Transverse colon (tissue), 4 donors: ENCODE measurements at regions not wholly inside any gene's neighbourhood (a gene's known extent, or its start where the extent isn't known, plus 50 kb on each side); places are given as distances from the start of the nearest gene placed in this dataset.
A peak's percentile ranks its signal among the peaks of the same experiment; 100 is the strongest.

Experiments used
- DNase-seq: peaks from one replicate; pipeline ENCODE4 v3.0.0-alpha.2; 2019
- H3K27ac ChIP-seq, 4 donors: fragments of 200-600 bp; sonication (generic); 2 replicates each; pipeline ENCODE4 v1.5.1; 2016 to 2018; ENCODE audit warnings: inconsistent platforms in 4 of 4
- H3K27me3 ChIP-seq: fragments of 200-600 bp; sonication (generic); 2 replicates; pipeline ENCODE4 v1.5.1; 2017; ENCODE audit warnings: inconsistent platforms
- H3K36me3 ChIP-seq, 4 donors: fragments of 200-600 bp; sonication (generic); 2 replicates each; pipeline ENCODE4 v1.5.1; 2017 to 2019; ENCODE audit warnings: inconsistent platforms in 4 of 4
- H3K4me1 ChIP-seq, 4 donors: fragments of 200-600 bp; sonication (generic); 2 replicates each; pipeline ENCODE4 v1.5.1; 2017 to 2020; ENCODE audit warnings: inconsistent platforms in 4 of 4
- H3K4me3 ChIP-seq, 4 donors: fragments of 200-600 bp; sonication (generic); 1 replicate in 1 of 4; 2 replicates in 3 of 4; pipeline versions ENCODE4 v1.5.1 to v1.6.1; 2017 to 2019; ENCODE audit warnings: inconsistent platforms in 4 of 4
- H3K9me3 ChIP-seq, 2 donors: fragments of 200-600 bp; sonication (generic); 2 replicates each; pipeline ENCODE4 v1.5.1; 2017 to 2019; ENCODE audit warnings: inconsistent platforms in 2 of 2
- EP300 ChIP-seq: sonication (generic); formaldehyde crosslinking; IDR thresholded peaks from one replicate; pipeline ENCODE4 v1.6.1; 2017; ENCODE audit warnings: antibody characterized with exemption, low read depth
- POLR2A ChIP-seq: fragments of 450-650 bp; IDR thresholded peaks from one replicate; pipeline ENCODE4 v1.6.1; 2016; ENCODE audit warnings: antibody characterized with exemption, mild to moderate bottlenecking, moderate library complexity
- POLR2AphosphoS5 ChIP-seq, 3 donors: sonication (generic); formaldehyde crosslinking; IDR thresholded peaks; one replicate each; pipeline ENCODE4 v1.6.1; 2016; ENCODE audit warnings: antibody characterized with exemption in 3 of 3
- WGBS, 2 donors: methylation state at CpG; one replicate each; pipeline ENCODE4 v1.1.5; 2018; ENCODE audit warnings: low coverage in 1 of 2; 5-methylcytosine and 5-hydroxymethylcytosine counted together
- in situ Hi-C, 4 donors: fragments of 200-750 bp; cut with MboI; loops; one replicate each; pipeline versions ENCODE4 v1.15.0 to v1.15.1; 2017; ENCODE audit warnings: low sequenced_read_pairs in 3 of 4, low pct_ligation_motif_present in 1 of 4, low pct_unique_long_range_greater_than_20kb in 1 of 4
- intact Hi-C: fragments of 100-400 bp; cut with DNase I; formaldehyde crosslinking; loops from one replicate; pipeline ENCODE4 v1.15.1; 2023; ENCODE audit warnings: low total_unique reads
- TF ChIP-seq, protein P1 (sequence below), 5 experiments: fragments of 200-600 bp in 3 of 5; fragments of 450-650 bp in 2 of 5; sonication (generic) in 3 of 5; IDR thresholded peaks; 1 replicate in 2 of 5; 2 replicates in 3 of 5; pipeline ENCODE4 v1.5.1; 2016 to 2017; ENCODE audit warnings: antibody characterized with exemption in 5 of 5, inconsistent platforms in 3 of 5, mild to moderate bottlenecking in 2 of 5, moderate library complexity in 1 of 5

DNA sequence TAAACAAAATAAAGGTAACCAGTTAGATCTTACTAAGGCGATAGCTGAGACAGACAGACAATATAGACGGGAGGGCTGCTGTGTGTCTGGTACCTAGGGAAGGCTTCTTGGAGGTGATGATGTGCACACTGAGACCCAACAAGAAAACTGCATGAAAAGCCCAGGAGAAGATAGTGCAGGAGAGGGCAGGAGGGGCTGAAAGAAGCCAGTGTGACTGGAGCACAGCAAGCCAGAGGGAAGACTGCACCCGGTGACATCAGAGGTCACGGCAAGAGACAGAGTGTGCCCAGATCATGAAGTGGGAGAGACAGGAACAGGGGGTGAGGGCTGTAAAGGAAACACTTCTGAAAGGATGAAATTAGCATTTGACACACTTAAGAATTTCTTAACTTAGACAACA, 266.3 kb downstream of the BRD1 start:
- 73 to 76% methylated on average over 4 of the region's 4 CpGs for WGBS, 2 donors

GRCh38 chr22:49555526-49555925, 272.1 kb downstream of the BRD1 start:
- no peak overlapping the region for H3K4me3 ChIP-seq
- TF ChIP-seq POLR2AphosphoS5 (IDR thresholded peaks at IDR 0.05) = no peak
- TF ChIP-seq POLR2A = no peak
- TF ChIP-seq, protein P1, sequence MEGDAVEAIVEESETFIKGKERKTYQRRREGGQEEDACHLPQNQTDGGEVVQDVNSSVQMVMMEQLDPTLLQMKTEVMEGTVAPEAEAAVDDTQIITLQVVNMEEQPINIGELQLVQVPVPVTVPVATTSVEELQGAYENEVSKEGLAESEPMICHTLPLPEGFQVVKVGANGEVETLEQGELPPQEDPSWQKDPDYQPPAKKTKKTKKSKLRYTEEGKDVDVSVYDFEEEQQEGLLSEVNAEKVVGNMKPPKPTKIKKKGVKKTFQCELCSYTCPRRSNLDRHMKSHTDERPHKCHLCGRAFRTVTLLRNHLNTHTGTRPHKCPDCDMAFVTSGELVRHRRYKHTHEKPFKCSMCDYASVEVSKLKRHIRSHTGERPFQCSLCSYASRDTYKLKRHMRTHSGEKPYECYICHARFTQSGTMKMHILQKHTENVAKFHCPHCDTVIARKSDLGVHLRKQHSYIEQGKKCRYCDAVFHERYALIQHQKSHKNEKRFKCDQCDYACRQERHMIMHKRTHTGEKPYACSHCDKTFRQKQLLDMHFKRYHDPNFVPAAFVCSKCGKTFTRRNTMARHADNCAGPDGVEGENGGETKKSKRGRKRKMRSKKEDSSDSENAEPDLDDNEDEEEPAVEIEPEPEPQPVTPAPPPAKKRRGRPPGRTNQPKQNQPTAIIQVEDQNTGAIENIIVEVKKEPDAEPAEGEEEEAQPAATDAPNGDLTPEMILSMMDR (IDR thresholded peaks at IDR 0.05) = no peak
- no peak for TF ChIP-seq EP300
- H3K9me3 ChIP-seq = no peaks in the 10 kb centered on the region
- no peaks in the 10 kb centered on the region for H3K4me1 ChIP-seq
- intact Hi-C loops = no loop called here
- no peaks in the 10 kb centered on the region for H3K36me3 ChIP-seq
- in situ Hi-C loops = no loop called here
- no peak overlapping the region for H3K27ac ChIP-seq
- WGBS, 2 donors = 87% methylated on average over 9 of the region's 11 CpGs; no CpG with 5 or more reads in 1 of the 2 donors
- peak; percentile 3 for DNase-seq
- no peaks in the 10 kb centered on the region for H3K27me3 ChIP-seq

More for the DNA sequence above, 266.3 kb downstream of the BRD1 start:
- Histone ChIP-seq H3K4me1 (no peaks in the 10 kb centered on the region), H3K4me3 (no peak overlapping the region), H3K27ac (no peak overlapping the region), H3K27me3 (no peaks in the 10 kb centered on the region), H3K36me3 (no peaks in the 10 kb centered on the region), H3K9me3 (no peaks in the 10 kb centered on the region)
- no peak for DNase-seq
- in situ Hi-C loops (no loop called here), intact Hi-C loops (no loop called here)
- TF ChIP-seq, protein P1 (IDR thresholded peaks at IDR 0.05) = no peak
- TF ChIP-seq POLR2A (no peak), POLR2AphosphoS5 (IDR thresholded peaks at IDR 0.05) (no peak), EP300 (no peak)

- intact Hi-C loops = no loop called here
- in situ Hi-C loops = no loop called here
- WGBS, 2 donors = 91 to 100% methylated on average over 3 to 11 of the region's 17 CpGs
Observed at GRCh38 chr22:49554741-49555140, 272.9 kb downstream of the BRD1 start.

DNA sequence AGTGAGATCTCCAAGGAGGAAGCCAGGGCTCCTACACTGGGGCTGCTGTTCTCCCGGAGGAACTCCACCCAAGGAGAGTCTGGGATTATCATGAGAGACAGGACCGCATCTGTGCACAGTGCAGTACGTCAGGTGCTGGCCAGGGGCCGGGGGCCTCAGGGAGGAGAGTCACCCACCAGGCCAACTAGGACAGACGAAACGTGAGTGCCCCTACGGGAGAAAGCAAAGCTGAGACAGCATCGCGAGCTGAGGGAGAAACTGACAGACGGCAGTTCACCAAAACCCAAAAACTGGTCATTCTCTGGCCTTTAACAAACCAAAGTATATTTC, 273.4 kb downstream of the BRD1 start:
- Histone ChIP-seq H3K4me3 (no peak overlapping the region), H3K36me3 (no peaks in the 10 kb centered on the region), H3K9me3 (no peaks in the 10 kb centered on the region), H3K4me1 (no peaks in the 10 kb centered on the region), H3K27ac (no peak overlapping the region), H3K27me3 (no peaks in the 10 kb centered on the region)
- intact Hi-C loops = no loop called here
- in situ Hi-C loops = no loop called here
- no peak for DNase-seq
- TF ChIP-seq, protein P1 (IDR thresholded peaks at IDR 0.05) = no peak
- no peak for TF ChIP-seq POLR2AphosphoS5 (IDR thresholded peaks at IDR 0.05)
- TF ChIP-seq EP300 = no peak
- TF ChIP-seq POLR2A = no peak
- WGBS, 2 donors = 91 to 96% methylated on average over 5 to 10 of the region's 10 CpGs

More at GRCh38 chr22:49554741-49555140, 272.9 kb downstream of the BRD1 start:
- no peak overlapping the region for H3K27ac ChIP-seq
- TF ChIP-seq EP300 (no peak), POLR2AphosphoS5 (IDR thresholded peaks at IDR 0.05) (no peak), POLR2A (no peak)
- TF ChIP-seq, protein P1 (IDR thresholded peaks at IDR 0.05) = no peak
- peak; percentile 1 for DNase-seq
- H3K4me3 ChIP-seq = no peak overlapping the region
- no peaks in the 10 kb centered on the region for H3K36me3 ChIP-seq
- H3K9me3 ChIP-seq = no peaks in the 10 kb centered on the region
- H3K4me1 ChIP-seq = no peaks in the 10 kb centered on the region
- no peaks in the 10 kb centered on the region for H3K27me3 ChIP-seq
